ENCODE measurements at regions not wholly inside any gene's neighbourhood (a gene's known extent, or its start where the extent isn't known, plus 50 kb on each side); places are given as distances from the start of the nearest gene placed in this dataset.
A peak's percentile ranks its signal among the peaks of the same experiment; 100 is the strongest.
"Not testable (repeated sequence)": the region's sequence is repeated elsewhere in the genome, so short reads cannot be mapped to it uniquely, and the experiment has no call there.

DNA sequence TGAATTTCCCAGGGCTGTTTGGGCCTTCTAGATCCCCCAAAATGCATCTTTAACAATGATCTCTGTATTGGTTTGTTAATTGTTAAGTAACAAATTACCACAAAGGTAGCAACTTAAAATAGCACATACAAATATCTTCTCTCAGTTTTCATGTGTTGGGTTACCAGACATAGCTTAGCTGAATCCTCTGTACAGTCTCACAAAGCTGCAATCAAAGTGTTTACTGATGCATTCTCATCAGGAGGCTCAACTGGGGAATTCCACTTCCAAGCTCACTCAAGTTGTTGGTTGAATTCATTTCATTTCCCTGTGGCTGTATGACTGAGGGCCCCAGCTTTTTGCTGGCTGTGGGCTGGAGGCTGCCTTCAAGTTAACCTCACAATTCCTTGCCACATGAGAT lies 297.6 kb downstream of the RPLP1 start:
- no peak for DNase-seq

DNA sequence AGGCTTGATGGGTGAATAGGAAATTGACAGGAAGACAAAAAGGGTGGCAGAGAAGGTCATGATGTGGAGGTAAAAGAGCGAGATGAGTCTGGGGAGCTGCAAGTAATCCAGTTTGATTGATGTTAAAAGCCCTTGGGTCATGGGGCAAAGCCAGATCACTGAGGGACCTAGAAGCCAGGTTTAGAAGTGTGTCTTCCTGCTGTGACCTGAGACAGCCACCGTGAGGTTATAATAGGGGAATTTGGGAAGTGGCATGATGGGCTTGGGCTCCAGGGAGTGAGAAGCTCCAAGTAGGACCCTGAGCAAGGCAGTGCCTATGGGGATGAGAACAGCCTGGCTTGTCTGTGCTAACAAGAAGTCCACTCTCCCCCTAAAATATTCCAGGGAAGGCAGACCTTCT lies 298.5 kb downstream of the RPLP1 start:
- no peak for DNase-seq

DNA sequence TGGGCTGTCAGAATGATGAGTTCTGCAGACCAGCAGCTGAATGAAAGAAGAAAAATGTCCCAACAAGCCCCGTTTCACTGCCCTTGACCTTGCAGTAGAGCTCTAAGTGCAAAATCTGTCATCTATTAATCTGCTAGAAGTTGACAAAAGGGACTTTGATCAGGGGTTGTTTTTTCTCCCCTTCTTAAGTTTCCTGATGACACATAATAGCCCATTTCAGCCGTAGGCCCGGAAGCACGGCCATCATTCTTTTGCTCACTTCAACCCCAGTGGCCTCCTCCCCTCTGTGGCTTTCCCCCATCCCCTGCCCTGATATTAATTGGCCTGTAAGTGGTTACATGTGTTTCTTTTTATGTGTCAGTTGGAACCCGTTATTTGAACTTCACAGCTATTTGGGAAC lies 298.9 kb downstream of the RPLP1 start:
- DNase-seq, result no peak

DNA sequence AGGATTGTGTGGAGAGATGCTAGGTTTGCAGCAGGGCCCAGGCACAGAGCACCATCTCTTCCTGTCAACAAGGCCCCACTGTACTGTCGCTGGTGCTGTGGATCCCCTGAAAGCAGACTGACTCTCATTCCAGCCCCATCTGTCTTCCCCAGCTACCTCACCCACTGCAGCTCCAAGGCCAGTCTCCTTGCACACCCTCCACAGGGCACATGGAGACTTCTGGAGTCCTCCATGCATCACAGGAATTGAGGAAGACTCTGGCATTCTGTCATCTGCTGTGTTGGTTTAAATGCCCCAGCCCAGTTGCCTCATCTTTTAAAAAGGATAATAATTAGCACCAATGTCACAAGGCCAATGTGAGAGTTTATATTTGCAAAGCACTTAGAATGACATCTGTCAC lies 301.2 kb downstream of the RPLP1 start:
- no peak for DNase-seq

DNA sequence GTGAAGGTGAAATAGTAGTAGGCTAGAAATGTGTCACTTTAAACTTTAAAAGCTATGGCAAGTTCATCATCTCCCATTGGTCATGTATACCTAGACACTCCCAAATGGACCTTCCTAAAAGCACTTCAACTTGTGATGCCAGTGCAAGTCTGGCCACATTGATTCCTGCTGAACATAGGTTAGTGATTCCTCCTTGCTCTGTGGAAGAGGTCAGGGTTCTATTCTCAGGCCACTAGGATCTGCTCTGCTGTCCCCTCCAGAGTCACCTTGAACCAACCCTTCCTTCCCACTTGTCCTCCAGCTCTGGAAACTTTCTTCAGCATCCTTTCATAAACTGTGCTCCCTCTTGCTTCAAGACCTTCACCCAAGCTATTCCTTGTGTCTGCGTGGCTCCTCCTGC lies 301.7 kb downstream of the RPLP1 start:
- DNase-seq, result no peak

DNA sequence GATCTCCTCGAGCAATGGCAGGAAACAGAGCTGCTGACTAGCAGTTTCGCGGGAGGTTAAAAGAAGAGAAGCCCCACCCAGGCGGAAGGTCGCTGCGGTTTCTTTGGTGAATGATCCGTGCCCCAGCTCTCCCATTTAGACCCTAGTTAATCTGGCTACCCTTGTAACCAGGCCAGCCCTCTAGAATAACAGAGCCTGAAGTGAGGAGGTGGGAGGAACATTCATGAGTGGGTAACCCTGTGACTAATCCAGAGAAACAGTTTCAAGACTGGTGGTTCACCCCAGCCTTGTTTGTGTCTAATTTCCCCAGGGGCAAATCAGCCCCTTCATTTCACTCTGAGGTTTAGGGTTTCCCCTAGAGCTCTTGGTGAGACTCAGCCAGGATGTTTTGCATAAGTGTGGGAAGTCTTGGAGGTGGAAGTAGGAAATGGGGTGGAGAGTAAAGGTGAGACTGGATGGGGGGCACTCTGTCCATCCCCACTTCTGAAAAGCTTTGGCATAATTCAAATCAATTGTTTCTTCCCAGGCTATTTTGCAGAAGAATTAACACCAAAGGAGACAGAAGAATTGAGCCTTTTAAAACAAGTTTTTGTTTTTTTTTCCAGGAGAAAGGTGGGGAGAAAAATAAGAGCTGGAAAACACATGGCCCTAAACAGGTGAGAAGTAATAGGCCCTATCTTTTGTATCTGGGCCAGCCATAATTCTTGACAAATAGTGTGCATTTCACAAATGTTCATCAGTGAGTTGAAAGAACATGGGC lies 303.1 kb downstream of the RPLP1 start:
- DNase-seq, result peak; percentile 90

DNA sequence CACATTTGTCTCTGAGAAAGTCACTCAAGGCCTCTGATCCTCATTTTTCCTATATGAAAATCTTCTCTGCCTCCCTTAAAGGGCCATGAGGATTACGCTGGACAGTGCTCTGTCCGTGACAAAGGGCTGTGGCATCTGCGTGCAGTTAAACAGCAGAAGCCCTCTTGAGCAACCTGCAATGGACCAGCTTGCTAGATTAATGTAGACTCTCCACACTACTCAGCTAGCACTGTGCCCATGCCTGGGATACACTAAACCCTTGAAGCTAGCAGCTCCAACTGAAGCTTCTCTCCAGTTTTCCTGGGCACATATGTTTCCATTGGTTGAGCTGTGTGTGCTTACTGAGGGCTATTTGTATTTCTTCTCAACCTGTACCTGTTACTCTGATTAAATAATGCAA lies 303.8 kb downstream of the RPLP1 start:
- DNase-seq, result no peak

DNA sequence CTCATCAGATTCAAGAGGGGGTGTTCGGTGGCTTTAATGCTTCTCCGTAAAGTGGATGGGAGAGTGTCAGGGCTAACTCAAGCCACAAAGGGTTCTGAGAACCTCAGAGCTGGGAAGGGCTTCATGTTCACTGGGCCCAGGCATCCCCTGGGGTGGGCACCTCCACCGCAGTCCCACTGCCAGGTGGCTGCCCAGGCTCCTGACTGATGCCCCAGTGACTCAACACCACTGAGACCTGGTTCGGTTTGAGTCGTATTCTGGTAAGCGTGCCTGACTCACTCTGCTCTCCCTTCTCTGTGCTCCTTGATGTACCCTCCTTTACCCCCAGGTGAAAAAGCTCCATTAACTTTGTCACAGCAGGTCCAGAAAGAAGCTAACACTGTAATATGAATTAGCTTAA lies 304.6 kb downstream of the RPLP1 start:
- peak; percentile 83 for DNase-seq

DNA sequence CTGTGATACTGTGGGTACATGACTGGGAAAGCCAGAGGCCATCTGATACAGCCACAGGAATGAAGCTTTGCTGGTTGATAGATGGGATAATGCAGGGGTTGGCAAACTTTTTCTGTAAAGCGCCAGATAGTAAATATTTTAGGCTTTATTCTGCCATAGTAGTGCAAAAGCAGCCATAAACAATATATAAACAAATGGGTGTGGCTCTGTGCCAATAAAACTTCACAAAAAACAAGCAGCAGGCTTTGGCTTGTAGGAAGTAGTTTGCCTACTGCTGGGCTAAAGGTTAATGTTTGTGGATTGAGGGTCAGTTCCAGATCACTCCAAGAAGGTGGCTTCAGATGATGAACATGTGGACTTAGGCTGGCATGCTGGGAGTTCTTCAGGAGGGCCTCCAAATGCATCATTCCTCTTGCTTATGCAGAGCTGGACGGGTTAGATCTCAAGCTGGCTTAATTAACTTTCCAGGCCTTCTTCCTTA lies 305.7 kb downstream of the RPLP1 start:
- no peak for DNase-seq

DNA sequence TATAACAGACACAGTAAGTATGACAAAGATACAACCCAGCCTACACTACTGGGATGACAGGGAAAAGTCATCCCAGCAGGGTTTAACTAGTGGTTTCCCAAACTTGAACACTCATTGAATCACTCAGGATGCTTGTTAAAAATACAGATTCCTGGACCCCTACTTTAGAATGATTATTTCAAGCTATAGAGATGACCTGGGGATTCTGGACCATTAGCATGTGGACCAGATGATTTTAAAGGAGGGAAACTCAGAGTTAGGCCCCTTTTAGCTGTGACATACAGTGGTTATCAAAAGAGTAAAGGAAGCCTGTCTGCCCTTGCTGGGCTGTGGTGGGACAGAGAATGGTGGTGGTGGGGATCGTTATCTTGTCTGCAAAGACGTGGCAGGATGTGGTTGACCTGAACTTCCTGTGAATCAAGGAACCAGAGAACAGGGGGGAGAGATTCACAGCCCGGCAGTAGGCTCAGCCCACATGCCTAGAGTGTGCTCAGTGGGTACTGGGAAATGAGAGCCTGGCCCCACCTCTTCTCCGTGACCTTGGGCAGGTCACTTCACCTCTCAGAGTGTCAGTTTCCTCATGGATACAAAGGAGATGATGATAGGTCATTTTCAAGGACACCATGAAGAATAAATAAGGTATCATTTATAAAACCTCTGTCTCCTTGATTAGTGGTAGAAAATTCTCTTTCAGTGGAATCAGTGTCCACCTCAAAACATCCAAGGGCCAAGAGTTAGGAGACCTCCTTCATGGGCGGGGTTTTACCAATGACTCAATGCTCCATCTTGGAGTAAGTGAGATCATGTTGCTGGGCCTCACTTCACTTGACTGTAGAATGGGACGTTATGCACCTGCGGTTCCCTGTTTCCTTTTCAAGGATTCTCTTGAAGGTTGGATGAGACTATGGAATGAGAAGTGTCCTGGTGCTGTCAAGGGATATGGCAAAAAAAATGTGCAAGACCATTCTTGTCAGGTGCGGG lies 306.5 kb downstream of the RPLP1 start:
- peak; percentile 91 for DNase-seq

DNA sequence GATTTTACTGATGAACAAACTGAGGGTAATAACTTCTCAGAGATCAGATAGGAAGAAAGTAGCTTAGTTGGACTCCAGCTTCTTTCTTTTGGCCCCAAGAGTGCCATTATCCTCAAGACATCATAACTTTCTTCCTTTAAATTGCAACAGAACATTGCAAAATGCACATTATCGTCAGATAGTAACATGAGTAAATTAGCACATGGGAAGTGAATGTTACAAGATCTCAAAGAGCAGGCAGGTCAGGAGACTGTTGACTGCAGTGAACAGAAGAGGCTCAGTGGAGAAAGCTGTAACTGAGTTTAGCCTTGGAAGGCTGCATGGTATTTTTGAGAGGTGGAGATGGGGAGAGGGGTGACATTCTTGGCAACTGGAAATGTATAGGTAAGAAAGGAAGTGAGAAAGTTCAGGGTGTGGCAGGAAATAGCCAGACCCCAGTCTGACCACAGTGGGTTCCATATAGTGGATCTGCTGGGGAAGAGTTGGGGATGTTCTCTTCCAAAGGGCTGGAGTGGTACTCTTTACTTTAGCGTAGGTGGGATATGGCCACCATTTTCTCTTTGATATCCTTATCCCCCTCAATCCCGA lies 307.7 kb downstream of the RPLP1 start:
- peak; percentile 34 for DNase-seq

DNA sequence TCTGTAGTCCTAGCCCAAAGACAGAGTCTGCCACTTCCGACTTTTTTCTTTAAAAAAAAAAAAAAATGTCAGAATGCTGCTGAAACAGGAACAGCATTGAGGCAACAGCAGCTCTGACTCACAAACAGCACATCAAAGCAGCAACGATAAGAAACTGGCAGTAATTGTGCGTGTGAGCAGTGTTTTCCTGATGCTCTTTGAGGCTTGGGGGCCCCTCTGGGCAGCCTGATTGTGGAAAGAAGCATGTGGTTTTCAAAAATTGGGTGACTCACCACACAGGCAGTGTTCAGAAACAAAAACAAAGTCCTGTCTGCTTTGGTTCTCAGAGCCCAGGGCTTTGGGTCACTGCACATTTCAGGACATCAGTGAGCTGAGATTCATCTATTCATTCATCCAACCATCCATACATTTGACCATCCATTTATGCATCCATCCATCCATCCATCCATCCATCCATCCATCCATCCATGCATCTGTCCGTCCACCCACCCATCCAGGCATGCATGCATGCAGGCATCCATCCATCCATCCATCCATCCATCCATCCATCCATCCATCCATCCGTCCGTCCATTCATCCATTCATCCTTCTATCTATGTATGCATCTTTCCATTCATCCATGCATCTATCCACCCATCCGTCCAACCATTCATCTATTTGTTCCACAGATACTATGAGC lies 308.4 kb downstream of the RPLP1 start:
- peak; percentile 86 for DNase-seq

DNA sequence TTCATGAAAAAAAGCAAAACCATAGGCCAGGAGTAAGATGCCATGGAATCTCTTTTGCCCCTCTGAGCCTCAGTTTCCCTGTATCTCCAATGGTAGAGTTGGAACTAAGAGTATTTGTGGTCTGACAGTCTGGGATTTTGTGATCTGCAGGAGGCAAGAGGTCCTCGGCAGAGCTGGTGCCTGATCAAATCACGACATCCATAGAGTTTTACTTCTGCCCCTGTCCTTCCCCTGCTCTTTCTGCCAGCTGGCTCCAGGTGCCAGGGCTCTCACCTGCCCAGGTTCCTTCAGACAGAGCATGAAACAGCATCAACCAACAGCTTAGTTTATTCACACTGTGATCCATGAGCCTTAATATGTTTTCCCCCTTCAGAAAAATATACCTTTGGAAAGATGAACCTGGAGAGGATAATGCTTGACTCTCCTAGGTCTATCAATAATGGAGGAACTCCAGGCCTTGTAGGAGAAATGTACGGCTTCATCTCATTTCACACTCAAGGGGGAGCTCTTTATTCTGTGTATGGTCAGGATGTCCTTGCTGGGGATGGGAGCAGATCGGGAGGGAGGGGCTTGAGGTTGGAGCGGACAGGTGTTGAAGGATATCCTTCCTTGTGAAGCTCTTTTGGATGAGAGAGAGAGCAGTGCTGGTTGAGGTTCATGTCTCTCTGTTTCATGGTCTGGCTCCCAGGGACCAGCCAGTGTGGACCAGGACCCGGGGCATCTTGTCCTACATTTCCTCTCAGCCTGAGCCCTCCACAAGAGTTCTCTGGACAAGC lies 309.9 kb downstream of the RPLP1 start:
- DNase-seq, result no peak

DNA sequence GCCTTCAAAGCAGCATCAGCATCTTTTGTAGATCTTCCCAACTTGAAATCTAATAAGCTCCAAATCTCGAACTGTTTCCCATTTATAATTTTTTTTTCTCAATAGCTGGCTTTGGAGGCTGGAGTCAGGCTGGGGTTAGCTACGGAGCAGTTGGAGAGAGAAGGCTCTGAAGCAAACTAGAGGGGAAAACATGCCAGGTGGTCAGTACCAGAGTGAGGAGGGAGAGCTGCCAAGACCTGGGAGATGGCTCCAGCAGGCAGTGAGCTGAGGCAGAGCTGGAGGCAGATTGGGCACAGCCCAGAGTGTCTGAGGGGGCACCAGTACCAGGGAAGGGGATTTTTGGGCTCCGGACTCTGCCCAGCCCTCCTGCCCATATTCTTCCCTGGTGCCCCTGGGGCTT lies 311.2 kb downstream of the RPLP1 start:
- no peak for DNase-seq

DNA sequence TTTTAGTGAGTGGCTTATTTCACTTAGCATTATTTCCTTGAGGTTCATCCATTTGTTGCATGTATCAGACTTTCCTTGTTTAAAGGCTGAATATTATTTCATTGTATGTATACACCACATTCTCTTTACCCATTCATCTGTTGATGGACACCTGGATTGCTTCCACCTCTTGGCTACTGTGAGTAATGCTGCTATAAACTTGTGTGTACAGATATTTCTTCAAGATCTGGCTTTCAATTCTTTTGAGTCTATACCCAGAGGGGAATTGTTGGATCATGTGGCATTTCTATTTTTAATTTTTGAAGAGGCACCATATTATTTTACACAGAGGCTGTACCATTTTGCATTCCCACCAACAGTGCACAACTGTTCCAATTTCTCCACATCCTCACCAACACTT lies 313.5 kb downstream of the RPLP1 start:
- DNase-seq, result no peak

DNA sequence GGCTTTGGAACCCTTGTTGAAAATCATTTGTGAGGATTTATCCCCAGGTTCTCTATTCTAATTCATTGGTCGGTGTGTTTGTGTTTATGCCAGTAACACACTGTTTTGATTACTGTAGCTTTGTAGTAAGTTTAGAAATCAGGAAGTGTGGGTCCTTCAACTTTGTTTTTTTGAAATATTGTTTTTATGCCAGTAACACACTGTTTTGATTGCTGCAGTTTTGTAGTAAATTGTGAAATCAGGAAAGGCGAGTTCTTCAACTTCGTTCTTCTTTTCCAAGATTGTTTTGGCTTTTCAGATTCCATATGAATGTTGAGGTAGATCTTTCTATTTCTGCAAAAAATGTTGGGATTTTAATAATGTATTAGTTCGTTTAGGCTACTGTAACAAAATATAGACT lies 314.6 kb downstream of the RPLP1 start:
- no peak for DNase-seq

DNA sequence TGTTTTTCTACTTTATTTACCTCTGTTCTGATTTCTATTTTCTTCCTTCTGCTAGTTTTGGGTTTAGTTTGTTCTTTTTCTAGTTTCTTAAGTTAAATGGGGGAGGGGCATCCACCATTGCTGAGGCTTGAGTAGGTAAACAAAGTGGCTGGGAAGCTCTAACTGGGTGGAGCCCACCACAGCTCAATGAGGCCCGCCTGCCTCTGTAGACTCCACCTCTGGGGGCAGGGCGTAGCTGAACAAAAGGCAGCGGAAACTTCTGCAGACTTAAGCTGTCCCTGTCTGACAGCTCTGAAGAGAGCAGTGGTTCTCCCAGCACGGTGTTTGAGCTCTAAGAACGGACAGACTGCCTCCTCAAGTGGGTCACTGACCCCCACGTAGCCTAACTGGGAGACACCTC lies 316.7 kb downstream of the RPLP1 start:
- not testable (repeated sequence) for DNase-seq

DNA sequence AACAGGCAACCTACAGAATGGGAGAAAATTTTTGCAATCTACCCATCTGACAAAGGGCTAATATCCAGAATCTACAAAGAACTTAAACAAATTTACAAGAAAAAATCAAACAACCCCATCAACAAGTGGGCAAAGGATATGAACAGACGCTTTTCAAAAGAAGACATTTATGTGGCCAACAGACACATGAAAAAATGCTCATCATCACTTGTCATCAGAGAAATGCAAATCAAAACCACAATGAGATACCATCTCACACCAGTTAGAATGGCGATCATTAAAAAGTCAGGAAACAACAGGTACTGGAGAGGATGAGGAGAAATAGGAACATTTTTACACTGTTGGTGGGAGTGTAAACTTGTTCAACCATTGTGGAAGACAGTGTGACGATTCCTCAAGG lies 321.6 kb downstream of the RPLP1 start:
- not testable (repeated sequence) for DNase-seq

DNA sequence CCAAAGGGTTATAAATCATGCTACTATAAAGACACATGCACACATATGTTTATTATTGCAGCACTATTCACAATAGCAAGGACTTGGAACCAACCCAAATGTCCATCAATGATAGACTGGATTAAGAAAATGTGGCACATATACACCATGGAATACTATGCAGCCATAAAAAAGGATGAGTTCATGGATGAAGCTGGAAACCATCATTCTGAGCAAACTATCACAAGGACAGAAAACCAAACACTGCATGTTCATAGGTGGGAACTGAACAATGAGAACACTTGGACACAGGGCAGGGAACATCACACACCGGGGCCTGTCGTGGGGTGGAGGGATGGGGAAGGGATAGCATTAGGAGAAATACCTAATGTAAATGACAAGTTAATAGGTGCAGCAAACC lies 322.1 kb downstream of the RPLP1 start:
- DNase-seq, result not testable (repeated sequence)

DNA sequence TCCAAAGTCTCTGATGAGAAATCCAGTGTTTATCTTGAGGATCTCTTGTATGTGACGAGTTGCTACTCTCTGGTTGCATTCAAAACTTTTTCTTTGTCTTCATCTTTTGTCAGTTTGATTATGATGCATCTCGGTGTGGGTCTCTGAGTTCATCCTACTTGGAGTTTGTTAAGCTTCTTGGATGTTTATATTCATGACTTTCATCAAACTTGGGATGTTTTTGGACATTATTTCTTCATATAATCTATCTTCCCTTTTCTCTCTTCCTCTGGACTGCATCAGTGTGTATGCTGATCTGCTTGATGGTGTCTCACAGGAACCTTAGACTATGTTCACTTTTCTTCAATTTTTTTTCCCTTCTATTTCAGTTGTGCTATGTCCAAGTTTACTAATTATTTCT lies 320.4 kb downstream of the TLE3 start:
- no peak for DNase-seq

DNA sequence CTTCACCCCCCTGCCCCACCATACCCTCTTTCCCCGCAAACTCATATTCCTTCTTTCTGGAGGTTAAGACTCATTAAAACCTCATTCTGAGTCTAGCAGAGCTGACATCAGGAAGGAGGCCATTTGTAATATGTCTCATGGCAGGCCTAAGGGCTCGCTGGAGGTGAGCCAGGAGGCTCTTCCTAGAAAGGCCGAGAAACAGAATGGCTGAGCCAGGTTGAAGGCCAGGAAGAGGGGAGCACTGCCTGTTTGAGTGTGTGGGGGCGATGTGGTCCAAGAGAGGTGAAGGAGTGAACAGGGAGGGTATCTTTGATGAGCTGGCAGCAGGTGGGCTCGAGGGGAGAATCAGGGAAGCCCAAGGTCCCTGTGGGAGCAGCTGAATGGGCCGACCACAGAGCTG lies 317.3 kb downstream of the TLE3 start:
- DNase-seq, result no peak

DNA sequence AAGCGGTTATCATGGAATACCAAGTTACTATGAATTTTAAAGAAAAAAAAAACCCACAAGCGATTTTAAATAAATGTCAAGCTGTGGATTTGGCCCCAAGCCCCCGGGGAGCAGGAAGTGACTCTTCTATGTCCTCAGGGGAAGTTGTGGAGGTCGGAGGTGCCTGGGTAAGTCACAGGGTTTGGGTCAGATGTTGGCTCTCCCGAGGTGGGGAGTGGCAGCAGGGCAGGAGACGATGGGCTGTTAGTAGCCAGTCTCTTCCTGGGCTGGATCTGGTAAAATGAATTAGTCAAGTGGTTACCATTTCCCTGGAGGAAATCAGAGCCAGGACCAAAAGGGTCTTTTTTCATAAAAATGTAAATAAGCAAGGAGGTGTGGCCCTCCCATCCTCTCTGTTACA lies 316.7 kb downstream of the TLE3 start:
- DNase-seq, result no peak
